SK-N-SH treated with all-trans-retinoic acid at 6 μM for 48 hours (cell line): ENCODE measurements at regions not wholly inside any gene's neighbourhood (a gene's known extent, or its start where the extent isn't known, plus 50 kb on each side); places are given as distances from the start of the nearest gene placed in this dataset.

Experiments used
- ATAC-seq: fragments of 200-7000 bp; cut with Tn5 transposase; 3 replicates; pipeline ENCODE4 v1.9.1; 2020; ENCODE audit warnings: mild to moderate bottlenecking, moderate library complexity
- ARNTL ChIP-seq: fragments of 450-650 bp; formaldehyde crosslinking; IDR thresholded peaks from 2 replicates; pipeline ENCODE4 v1.5.0; 2020; ENCODE audit warnings: low read depth, mild to moderate bottlenecking, moderate library complexity, borderline replicate concordance
- BACH2 ChIP-seq: fragments of 250-450 bp; sonication (Bioruptor Pico); IDR thresholded peaks from 2 replicates; pipeline ENCODE4 v1.9.0; 2021; ENCODE audit warnings: mild to moderate bottlenecking, borderline replicate concordance
- CREB5 ChIP-seq: fragments of 250-450 bp; sonication (Bioruptor Pico); IDR thresholded peaks from 2 replicates; pipeline ENCODE4 v1.5.1; 2020; ENCODE audit warnings: low read depth, mild to moderate bottlenecking, moderate library complexity
- CSDC2 ChIP-seq: fragments of 250-450 bp; sonication (Bioruptor Pico); IDR thresholded peaks from 2 replicates; pipeline ENCODE4 v1.5.0; 2020; ENCODE audit warnings: mild to moderate bottlenecking, moderate library complexity
- CSRNP3 ChIP-seq: fragments of 250-450 bp; sonication (Bioruptor Pico); IDR thresholded peaks from 2 replicates; pipeline ENCODE4 v1.5.1; 2021; ENCODE audit warnings: mild to moderate bottlenecking, moderate library complexity
- ESRRG ChIP-seq: fragments of 250-450 bp; sonication (Bioruptor Pico); IDR thresholded peaks from 2 replicates; pipeline ENCODE4 v1.6.1; 2021; ENCODE audit warnings: mild to moderate bottlenecking
- GLIS3 ChIP-seq: fragments of 250-450 bp; sonication (Bioruptor Pico); IDR thresholded peaks from 2 replicates; pipeline ENCODE4 v1.5.0; 2020; ENCODE audit warnings: mild to moderate bottlenecking, moderate library complexity
- ISL1 ChIP-seq: fragments of 250-450 bp; sonication (Bioruptor Pico); IDR thresholded peaks from 2 replicates; pipeline ENCODE4 v2.1.2; 2022; ENCODE audit warnings: mild to moderate bottlenecking, moderate library complexity
- OSR1 ChIP-seq: fragments of 250-450 bp; sonication (Bioruptor Pico); IDR thresholded peaks from 2 replicates; pipeline ENCODE4 v1.8.0; 2022; ENCODE audit warnings: moderate library complexity, mild to moderate bottlenecking, inconsistent platforms
- PATZ1 ChIP-seq: fragments of 250-450 bp; sonication (Bioruptor Pico); IDR thresholded peaks from 2 replicates; pipeline ENCODE4 v1.8.0; 2020; ENCODE audit warnings: mild to moderate bottlenecking, moderate library complexity, borderline replicate concordance
- POU6F1 ChIP-seq: fragments of 250-450 bp; sonication (Bioruptor Pico); IDR thresholded peaks from 2 replicates; pipeline ENCODE4 v1.8.0; 2021; ENCODE audit warnings: low read depth, mild to moderate bottlenecking, moderate library complexity, borderline replicate concordance
- PPARA ChIP-seq: fragments of 250-450 bp; sonication (Bioruptor Pico); IDR thresholded peaks from 2 replicates; pipeline ENCODE4 v1.5.0; 2020; ENCODE audit warnings: mild to moderate bottlenecking, borderline replicate concordance
- RARB ChIP-seq: fragments of 250-450 bp; sonication (Bioruptor Pico); IDR thresholded peaks from 2 replicates; pipeline ENCODE4 v1.8.0; 2021; ENCODE audit warnings: mild to moderate bottlenecking, moderate library complexity
- SNAI2 ChIP-seq: fragments of 250-450 bp; sonication (Bioruptor Pico); IDR thresholded peaks from 2 replicates; pipeline ENCODE4 v1.5.0; 2020; ENCODE audit warnings: mild to moderate bottlenecking, moderate library complexity
- TOX ChIP-seq: fragments of 250-450 bp; sonication (Bioruptor Pico); IDR thresholded peaks from 2 replicates; pipeline ENCODE4 v1.8.0; 2021; ENCODE audit warnings: mild to moderate bottlenecking, moderate library complexity, borderline replicate concordance
- ZC3H10 ChIP-seq: fragments of 250-450 bp; sonication (Bioruptor Pico); IDR thresholded peaks from 2 replicates; pipeline ENCODE4 v1.5.1; 2021; ENCODE audit warnings: mild to moderate bottlenecking, moderate library complexity
- ZFP3 ChIP-seq: fragments of 250-450 bp; sonication (Bioruptor Pico); IDR thresholded peaks from 2 replicates; pipeline ENCODE4 v1.5.0; 2020; ENCODE audit warnings: mild to moderate bottlenecking, moderate library complexity
- ZFP30 ChIP-seq: fragments of 450-650 bp; formaldehyde crosslinking; IDR thresholded peaks from 2 replicates; pipeline ENCODE4 v1.5.0; 2022; ENCODE audit warnings: mild to moderate bottlenecking, moderate library complexity
- ZNF565 ChIP-seq: fragments of 450-650 bp; formaldehyde crosslinking; conservative IDR thresholded peaks from 2 replicates; pipeline ENCODE4 v1.5.0; 2020; ENCODE audit warnings: low read depth, mild to moderate bottlenecking, moderate library complexity
- ZNF70 ChIP-seq: fragments of 450-650 bp; formaldehyde crosslinking; IDR thresholded peaks from 2 replicates; pipeline ENCODE4 v1.5.0; 2020; ENCODE audit warnings: mild to moderate bottlenecking, moderate library complexity
- ZNF8 ChIP-seq: fragments of 450-650 bp; formaldehyde crosslinking; IDR thresholded peaks from 2 replicates; pipeline ENCODE4 v1.5.0; 2020; ENCODE audit warnings: mild to moderate bottlenecking, moderate library complexity

- no peak for TF ChIP-seq RARB (CRISPR knock-in tag)
- TF ChIP-seq CSRNP3 (CRISPR knock-in tag) = no peak
- no peak for TF ChIP-seq ZFP30
- TF ChIP-seq PATZ1 = no peak
- no peak for TF ChIP-seq POU6F1 (CRISPR knock-in tag)
- TF ChIP-seq CSDC2 (CRISPR knock-in tag) = no peak
- no peak for TF ChIP-seq TOX (CRISPR knock-in tag)
- no peak for TF ChIP-seq ZNF8 (CRISPR knock-in tag)
- TF ChIP-seq ZC3H10 (CRISPR knock-in tag) = no peak
- no peak for TF ChIP-seq ZNF565 (CRISPR knock-in tag)
- ATAC-seq = no peak
Measured at GRCh38 chr2:156157670-156158069, 174.9 kb downstream of the NR4A2 start.

- ATAC-seq = no peak
- TF ChIP-seq ZNF565 (CRISPR knock-in tag) (no peak), GLIS3 (CRISPR knock-in tag) (no peak), PPARA (no peak), ESRRG (no peak), ZNF8 (CRISPR knock-in tag) (no peak), CSDC2 (CRISPR knock-in tag) (no peak)
Measured at GRCh38 chr2:156156580-156156979, 175.9 kb downstream of the NR4A2 start.

- TF ChIP-seq SNAI2 = no peak
- no peak for TF ChIP-seq ISL1 (CRISPR knock-in tag)
- TF ChIP-seq CSRNP3 (CRISPR knock-in tag) = no peak
- no peak for TF ChIP-seq ZNF8 (CRISPR knock-in tag)
- no peak for TF ChIP-seq BACH2 (CRISPR knock-in tag)
- TF ChIP-seq OSR1 (CRISPR knock-in tag) = no peak
- TF ChIP-seq ZFP3 (CRISPR knock-in tag) = no peak
- no peak for TF ChIP-seq CREB5
- no peak for TF ChIP-seq ZC3H10 (CRISPR knock-in tag)
- no peak for TF ChIP-seq ZNF70 (CRISPR knock-in tag)
- TF ChIP-seq ZNF565 (CRISPR knock-in tag) = no peak
- no peak for TF ChIP-seq TOX (CRISPR knock-in tag)
- TF ChIP-seq, all 23 proteins: peak for 0
- ATAC-seq = no peak
Measured at GRCh38 chr2:156155319-156155718, 177.2 kb downstream of the NR4A2 start.

GRCh38 chr2:156151351-156151750, 181.2 kb downstream of the NR4A2 start:
- ATAC-seq = no peak
- TF ChIP-seq ARNTL (CRISPR knock-in tag) (no peak), TOX (CRISPR knock-in tag) (no peak), SNAI2 (no peak)
